Trophoblast cell (in vitro differentiated cells and primary cell): ENCODE measurements at regions not wholly inside any gene's neighbourhood (a gene's known extent, or its start where the extent isn't known, plus 50 kb on each side); places are given as distances from the start of the nearest gene placed in this dataset.

ENCODE experiments used
- DNase-seq, 2 donors: peaks; one replicate each; pipeline ENCODE4 v3.0.0-alpha.2; 2016
- H2AFZ ChIP-seq: 2 replicates; pipeline ENCODE4 v1.6.1; 2013; ENCODE audit warnings: low read length, moderate library complexity, mild to moderate bottlenecking; ENCODE audit not compliant: insufficient read depth, poor library complexity
- H2AK5ac ChIP-seq: 2 replicates; pipeline ENCODE4 v1.6.1; 2013; ENCODE audit warnings: mild to moderate bottlenecking, low read length
- H2BK120ac ChIP-seq: 2 replicates; pipeline ENCODE4 v1.6.1; 2013; ENCODE audit warnings: low read length, mild to moderate bottlenecking, moderate library complexity; ENCODE audit not compliant: insufficient read depth, poor library complexity
- H2BK12ac ChIP-seq: 2 replicates; pipeline ENCODE4 v1.6.1; 2013; ENCODE audit warnings: mild to moderate bottlenecking, low read length, moderate library complexity
- H2BK5ac ChIP-seq: 2 replicates; pipeline ENCODE4 v1.6.1; 2013; ENCODE audit warnings: low read length, low read depth, moderate library complexity, mild to moderate bottlenecking; ENCODE audit not compliant: poor library complexity
- H3K14ac ChIP-seq: 2 replicates; pipeline ENCODE4 v1.6.1; 2013; ENCODE audit warnings: mild to moderate bottlenecking, low read length
- H3K18ac ChIP-seq: 2 replicates; pipeline ENCODE4 v1.6.1; 2013; ENCODE audit warnings: mild to moderate bottlenecking, low read length
- H3K23ac ChIP-seq: 2 replicates; pipeline ENCODE4 v1.6.1; 2013; ENCODE audit warnings: low read length
- H3K27ac ChIP-seq: 2 replicates; pipeline ENCODE4 v1.5.1; 2013; ENCODE audit warnings: low read depth, mild to moderate bottlenecking, inconsistent platforms, low read length, moderate library complexity
- H3K27me3 ChIP-seq: 2 replicates; pipeline ENCODE4 v1.6.1; 2013; ENCODE audit warnings: inconsistent platforms, mild to moderate bottlenecking, low read length, moderate library complexity; ENCODE audit not compliant: insufficient read depth
- H3K36me3 ChIP-seq, 2 experiments: 1 replicate in 1 of 2; 2 replicates in 1 of 2; pipeline ENCODE4 v1.6.1; 2013; ENCODE audit warnings: low read length in 2 of 2, mild to moderate bottlenecking in 2 of 2, moderate library complexity in 1 of 2; ENCODE audit not compliant: insufficient read depth in 2 of 2, control insufficient read depth in 1 of 2
- H3K4ac ChIP-seq: 2 replicates; pipeline ENCODE4 v1.6.1; 2013; ENCODE audit warnings: low read depth, mild to moderate bottlenecking, low read length, moderate library complexity
- H3K4me1 ChIP-seq, 2 experiments: 1 replicate in 1 of 2; 2 replicates in 1 of 2; pipeline ENCODE4 v1.6.1; 2013; ENCODE audit warnings: low read length in 2 of 2, mild to moderate bottlenecking in 2 of 2, moderate library complexity in 1 of 2; ENCODE audit not compliant: insufficient read depth in 2 of 2, control insufficient read depth in 1 of 2
- H3K4me2 ChIP-seq: 2 replicates; pipeline ENCODE4 v1.6.1; 2013; ENCODE audit warnings: inconsistent platforms, mild to moderate bottlenecking, low read length, moderate library complexity
- H3K4me3 ChIP-seq: 2 replicates; pipeline ENCODE4 v1.5.1; 2013; ENCODE audit warnings: mild to moderate bottlenecking, low read depth, low read length, inconsistent platforms
- H3K79me1 ChIP-seq: one replicate; pipeline ENCODE4 v1.6.1; 2013; ENCODE audit warnings: low read length
- H3K79me2 ChIP-seq: 2 replicates; pipeline ENCODE4 v1.6.1; 2013; ENCODE audit warnings: low read length, mild to moderate bottlenecking; ENCODE audit not compliant: control insufficient read depth, insufficient read depth, poor library complexity
- H3K9ac ChIP-seq: 2 replicates; pipeline ENCODE4 v1.6.1; 2013; ENCODE audit warnings: mild to moderate bottlenecking, low read length
- H3K9me3 ChIP-seq: 2 replicates; pipeline ENCODE4 v1.6.1; 2013; ENCODE audit warnings: low read depth, mild to moderate bottlenecking, control low read depth, inconsistent platforms, low read length; ENCODE audit not compliant: insufficient read depth
- H4K12ac ChIP-seq: 2 replicates; pipeline ENCODE4 v1.6.1; 2013; ENCODE audit warnings: low read depth, mild to moderate bottlenecking, low read length, moderate library complexity
- H4K8ac ChIP-seq: 2 replicates; pipeline ENCODE4 v1.6.1; 2013; ENCODE audit warnings: low read depth, mild to moderate bottlenecking, low read length, moderate library complexity
- H4K91ac ChIP-seq: one replicate; pipeline ENCODE4 v1.6.1; 2013; ENCODE audit warnings: low read depth, mild to moderate bottlenecking, low read length, moderate library complexity
- WGBS: extraction: QIAGEN DNeasy Blood & Tissue Kit; methylation state at CpG from one replicate; pipeline ENCODE4 v1.1.7; 2013; ENCODE audit warnings: missing lambda C conversion rate; ENCODE audit not compliant: insufficient read length, insufficient coverage; ENCODE audit errors: extremely low coverage; 5-methylcytosine and 5-hydroxymethylcytosine counted together

- Histone ChIP-seq H3K27me3 (no peaks in the 10 kb centered on the region), H3K18ac (peak overlapping the region; percentile 97), H3K27ac (peak overlapping the region; percentile 4), H3K4me3 (no peak overlapping the region), H4K8ac (peak overlapping the region; percentile 91), H2AK5ac (peak overlapping the region; percentile 90), H3K14ac (peak overlapping the region; percentile 96), H4K12ac (no peak overlapping the region), H3K79me1 (peaks cover 25% of the 10 kb centered on the region), H4K91ac (peak overlapping the region; percentile 99), H3K9ac (no peak overlapping the region), H3K79me2 (no peaks in the 10 kb centered on the region), H2BK120ac (peak overlapping the region; percentile 97), H3K23ac (no peak overlapping the region), H3K4me1 (peaks cover 2 to 10% of the 10 kb centered on the region in 2 experiments), H3K9me3 (no peaks in the 10 kb centered on the region), H2BK5ac (peak overlapping the region; percentile 97), H3K36me3 (no peaks in the 10 kb centered on the region), H3K4ac (peak overlapping the region; percentile 47), H2BK12ac (peak overlapping the region; percentile 99), H3K4me2 (no peak overlapping the region), H2AFZ (no peak overlapping the region)
- WGBS = no CpG with 5 or more reads among the region's 2 CpGs
- DNase-seq = no peak
Measured at GRCh38 chr1:87977145-87977544, 648.5 kb downstream of the LMO4 start.

DNA sequence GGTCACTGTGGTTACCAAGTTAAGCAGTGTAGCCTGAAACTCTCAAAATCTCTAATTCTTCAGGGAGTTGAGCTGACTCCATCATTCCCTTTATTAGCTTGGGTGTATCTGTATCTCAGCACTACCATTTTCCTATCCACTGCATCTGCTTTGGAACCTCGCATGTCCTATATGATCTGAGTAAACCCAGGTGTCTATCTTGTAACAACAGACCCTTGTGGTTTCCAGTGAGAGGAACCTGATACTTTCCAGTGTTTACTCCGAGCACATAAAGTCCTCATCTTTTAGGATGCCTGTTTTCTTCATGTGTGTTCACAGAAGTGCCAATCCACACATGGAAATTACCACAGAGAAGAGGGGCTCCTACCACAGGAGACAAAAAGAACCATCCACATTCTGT, 650.4 kb downstream of the LMO4 start:
- WGBS = no CpG with 5 or more reads among the region's 2 CpGs
- Histone ChIP-seq H2BK5ac (peak overlapping the region; percentile 97), H3K4ac (no peak overlapping the region), H2BK12ac (no peak overlapping the region), H3K4me3 (no peak overlapping the region), H3K27ac (peak overlapping the region; percentile 94), H3K79me2 (no peaks in the 10 kb centered on the region), H2AFZ (no peak overlapping the region), H4K8ac (peak overlapping the region; percentile 48), H3K23ac (no peak overlapping the region), H2AK5ac (no peak overlapping the region), H3K4me2 (peak overlapping the region; percentile 78), H3K36me3 (no peaks in the 10 kb centered on the region), H3K18ac (no peak overlapping the region), H3K27me3 (no peaks in the 10 kb centered on the region), H3K4me1 (peaks cover 7 to 15% of the 10 kb centered on the region in 2 experiments), H3K79me1 (peaks cover 30% of the 10 kb centered on the region), H4K12ac (no peak overlapping the region), H3K9ac (no peak overlapping the region), H4K91ac (peak overlapping the region; percentile 76), H3K14ac (peak overlapping the region; percentile 70), H3K9me3 (no peaks in the 10 kb centered on the region), H2BK120ac (peak overlapping the region; percentile 90)
- no peak for DNase-seq

DNA sequence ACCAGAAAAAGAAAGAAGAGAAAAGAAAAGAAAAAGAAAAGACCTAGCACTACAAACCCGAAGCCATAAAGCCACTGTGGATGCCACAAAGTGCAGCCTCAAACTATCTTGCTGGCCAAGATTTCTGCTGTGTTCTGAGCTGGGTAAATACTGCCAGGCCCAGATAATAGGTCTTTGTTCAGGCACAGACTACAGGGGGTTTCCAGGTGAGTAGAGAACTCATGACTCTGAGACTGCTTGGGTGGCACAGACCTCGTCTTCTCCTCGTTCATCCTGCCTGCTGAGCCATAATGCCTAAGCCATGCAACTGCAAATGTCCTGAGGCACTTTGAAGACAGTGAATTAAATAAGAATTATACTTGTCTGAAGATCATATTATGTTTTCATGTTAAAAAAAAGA, 651.8 kb downstream of the LMO4 start:
- Histone ChIP-seq H3K18ac (no peak overlapping the region), H3K14ac (peak overlapping the region; percentile 41), H3K4ac (peak overlapping the region; percentile 7), H2AK5ac (no peak overlapping the region), H3K36me3 (no peaks in the 10 kb centered on the region), H3K9ac (no peak overlapping the region), H2BK5ac (peak overlapping the region; percentile 88), H3K27ac (peak overlapping the region; percentile 45), H2AFZ (no peak overlapping the region), H3K4me1 (peaks cover 7 to 20% of the 10 kb centered on the region in 2 experiments), H2BK12ac (peak overlapping the region; percentile 23), H3K4me3 (no peak overlapping the region), H3K27me3 (no peaks in the 10 kb centered on the region), H4K8ac (no peak overlapping the region), H4K12ac (no peak overlapping the region), H4K91ac (peak overlapping the region; percentile 96), H3K4me2 (no peak overlapping the region), H3K79me2 (no peaks in the 10 kb centered on the region), H3K23ac (no peak overlapping the region), H3K9me3 (no peaks in the 10 kb centered on the region), H3K79me1 (peaks cover 30% of the 10 kb centered on the region), H2BK120ac (peak overlapping the region; percentile 88)
- no peak for DNase-seq
- no CpG with 5 or more reads among the region's 3 CpGs for WGBS

DNA sequence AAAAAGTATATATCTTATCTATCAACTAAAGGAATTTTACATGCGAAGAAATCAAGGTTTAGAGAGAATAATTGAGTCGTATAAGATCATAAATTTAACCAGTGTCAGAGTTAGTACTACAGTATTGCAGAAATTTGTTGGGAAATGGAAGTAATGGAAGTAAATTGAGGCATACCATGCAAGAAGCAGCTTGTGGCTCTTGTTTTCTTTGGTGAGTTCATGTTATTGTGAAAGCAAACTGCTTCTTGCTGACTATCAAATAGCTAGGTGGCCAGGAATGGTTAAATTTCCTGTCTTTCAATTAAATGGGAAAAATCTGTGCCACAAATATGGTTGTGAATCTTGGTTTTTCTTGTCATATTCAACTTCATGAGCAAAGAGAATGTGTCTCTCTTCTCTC, 652.7 kb downstream of the LMO4 start:
- Histone ChIP-seq H2BK120ac (no peak overlapping the region), H3K9me3 (no peaks in the 10 kb centered on the region), H3K14ac (no peak overlapping the region), H3K23ac (no peak overlapping the region), H2AK5ac (no peak overlapping the region), H3K4me2 (no peak overlapping the region), H3K18ac (no peak overlapping the region), H3K4me1 (peaks cover 7 to 20% of the 10 kb centered on the region in 2 experiments), H3K79me2 (no peaks in the 10 kb centered on the region), H4K91ac (no peak overlapping the region), H4K8ac (no peak overlapping the region), H2BK12ac (no peak overlapping the region), H3K79me1 (peaks cover 30% of the 10 kb centered on the region), H3K9ac (no peak overlapping the region), H3K4ac (no peak overlapping the region), H3K36me3 (no peaks in the 10 kb centered on the region), H4K12ac (no peak overlapping the region), H2AFZ (no peak overlapping the region), H3K4me3 (no peak overlapping the region), H3K27ac (no peak overlapping the region), H3K27me3 (no peaks in the 10 kb centered on the region), H2BK5ac (no peak overlapping the region)
- DNase-seq = no peak
- WGBS = no CpG with 5 or more reads among the region's 2 CpGs
